Muscle layer of duodenum (tissue), 2 donors: ENCODE measurements at regions not wholly inside any gene's neighbourhood (a gene's known extent, or its start where the extent isn't known, plus 50 kb on each side); places are given as distances from the start of the nearest gene placed in this dataset.

Experiments used
- H3K27ac ChIP-seq: one replicate; pipeline ENCODE4 v1.7.0; 2013; ENCODE audit warnings: mild to moderate bottlenecking, low read length
- H3K27me3 ChIP-seq: one replicate; pipeline ENCODE4 v1.7.0; 2013; ENCODE audit warnings: low read depth, mild to moderate bottlenecking, control low read depth, low read length
- H3K36me3 ChIP-seq, 2 donors: one replicate each; pipeline ENCODE4 v1.7.0; 2013; ENCODE audit warnings: low read length in 2 of 2, control low read depth in 1 of 2, mild to moderate bottlenecking in 1 of 2; ENCODE audit not compliant: insufficient read depth in 2 of 2, control insufficient read depth in 1 of 2
- H3K4me1 ChIP-seq, 2 donors: one replicate each; pipeline ENCODE4 v1.7.0; 2013; ENCODE audit warnings: low read length in 2 of 2, mild to moderate bottlenecking in 2 of 2, control low read depth in 1 of 2, moderate library complexity in 1 of 2; ENCODE audit not compliant: insufficient read depth in 2 of 2, control insufficient read depth in 1 of 2
- H3K4me3 ChIP-seq, 2 donors: one replicate each; pipeline ENCODE4 v1.7.0; 2013; ENCODE audit warnings: low read length in 2 of 2, low read depth in 1 of 2, mild to moderate bottlenecking in 1 of 2
- H3K9me3 ChIP-seq, 2 donors: one replicate each; pipeline ENCODE4 v1.7.0; 2013; ENCODE audit warnings: low read length in 2 of 2, control low read depth in 1 of 2, mild to moderate bottlenecking in 1 of 2; ENCODE audit not compliant: control insufficient read depth in 1 of 2
- donor health status: healthy.

DNA sequence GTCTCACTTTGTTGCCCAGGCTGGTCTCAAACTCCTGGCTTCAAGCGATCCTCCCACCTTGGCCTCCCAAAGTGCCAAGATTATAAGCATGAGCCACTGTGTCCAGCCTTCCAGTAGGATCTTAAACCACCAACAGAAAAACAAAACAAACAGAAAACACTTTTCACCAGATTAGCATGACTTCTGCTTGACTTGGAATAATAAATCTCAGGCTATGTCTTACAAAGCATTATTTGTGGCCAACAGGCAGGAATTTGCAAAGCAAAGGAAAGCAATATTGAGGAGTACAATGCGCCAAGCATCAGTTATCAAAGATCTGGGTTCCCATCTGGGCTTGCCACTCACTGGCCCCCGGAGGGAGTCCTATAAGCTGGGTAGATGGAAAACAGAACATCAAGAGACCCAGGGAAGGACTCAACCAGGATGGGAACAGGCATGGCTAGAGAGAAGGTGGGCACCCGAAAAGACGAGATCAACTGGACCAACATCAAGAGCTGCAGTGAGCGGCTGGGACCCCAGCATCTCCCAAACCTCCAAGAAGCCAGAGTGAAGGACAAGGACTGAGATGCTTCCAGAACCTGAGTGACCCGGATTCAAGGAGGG is 101.2 kb downstream of the TMEM30B start:
- no peaks in the 10 kb centered on the region for H3K36me3 ChIP-seq
- no peak overlapping the region for H3K27ac ChIP-seq
- H3K4me3 ChIP-seq = no peak overlapping the region
- H3K27me3 ChIP-seq = no peaks in the 10 kb centered on the region
- H3K9me3 ChIP-seq = no peaks in the 10 kb centered on the region
- H3K4me1 ChIP-seq = no peaks in the 10 kb centered on the region

DNA sequence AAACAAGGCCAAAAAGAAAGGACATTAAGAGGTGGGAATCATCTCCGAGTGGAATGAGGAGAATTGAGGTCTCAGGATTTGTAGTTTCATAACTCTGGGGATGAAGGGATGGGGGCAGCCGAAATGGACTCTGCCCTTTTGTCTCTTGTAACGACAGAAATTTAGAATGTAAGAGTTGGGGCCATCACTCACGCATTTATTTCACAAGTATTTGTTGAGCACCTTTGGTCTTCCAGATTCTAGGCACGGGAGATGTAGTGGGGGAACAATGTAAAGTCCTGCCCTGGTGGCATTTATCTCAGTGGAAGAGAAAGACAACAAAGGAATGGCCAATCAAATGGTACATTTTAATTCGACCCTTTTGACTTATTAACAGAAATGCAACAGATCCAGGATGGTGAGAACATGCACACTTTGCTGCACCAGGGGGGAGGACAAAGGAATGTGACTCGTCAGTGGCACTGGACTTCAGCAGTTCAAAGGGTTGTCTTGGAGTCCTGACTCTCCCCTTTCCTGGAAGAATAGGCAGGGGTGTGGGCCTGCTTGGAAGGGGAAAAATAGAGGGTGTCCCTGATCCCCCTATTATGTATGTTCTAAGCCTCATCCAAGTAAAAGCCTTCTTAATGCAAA is 102.0 kb downstream of the TMEM30B start:
- no peaks in the 10 kb centered on the region for H3K9me3 ChIP-seq
- no peaks in the 10 kb centered on the region for H3K4me1 ChIP-seq
- no peaks in the 10 kb centered on the region for H3K36me3 ChIP-seq
- H3K27me3 ChIP-seq = no peaks in the 10 kb centered on the region
- H3K4me3 ChIP-seq = no peak overlapping the region
- H3K27ac ChIP-seq = no peak overlapping the region

DNA sequence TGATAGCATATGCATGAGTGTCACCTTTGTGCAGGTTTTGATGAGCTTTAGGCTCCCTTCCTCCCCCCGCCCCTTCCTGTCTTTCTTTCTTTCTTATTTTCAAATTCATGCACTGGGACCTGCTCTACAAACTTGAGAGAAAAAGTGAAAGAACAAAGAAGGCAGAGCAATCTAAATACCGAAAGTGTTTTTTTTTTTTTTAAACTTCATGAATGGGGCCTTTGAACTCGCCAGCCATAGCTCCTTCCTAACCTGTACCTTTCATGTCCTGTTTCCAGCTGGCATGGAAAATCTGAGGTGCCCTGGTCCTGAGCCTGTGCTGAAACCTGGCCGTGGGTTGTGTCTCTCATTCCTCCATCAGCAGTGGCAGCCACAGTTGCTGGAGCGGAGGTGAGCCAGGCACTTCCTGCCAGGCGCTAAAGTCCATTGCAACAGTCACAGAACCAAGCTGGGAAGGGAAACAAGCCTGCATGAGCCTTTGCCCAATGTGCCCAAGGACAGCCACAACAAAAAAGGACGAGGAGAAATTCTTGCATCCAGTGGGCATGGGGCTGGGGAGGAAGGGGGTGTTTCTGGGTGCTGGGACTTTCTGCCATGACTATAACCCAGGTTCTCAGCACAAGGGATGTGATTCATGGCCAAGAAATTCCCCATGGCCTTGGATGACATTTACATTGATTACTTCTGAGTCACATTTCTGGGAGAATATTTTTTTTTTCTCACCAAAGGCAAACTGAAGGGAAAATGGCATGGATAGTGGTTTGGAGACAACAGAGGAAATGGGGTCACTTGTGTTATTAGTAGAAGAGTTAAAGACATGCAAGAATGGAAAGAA is 102.7 kb downstream of the TMEM30B start:
- no peaks in the 10 kb centered on the region for H3K36me3 ChIP-seq
- no peaks in the 10 kb centered on the region for H3K9me3 ChIP-seq
- H3K4me3 ChIP-seq = no peak overlapping the region
- H3K27ac ChIP-seq = no peak overlapping the region
- H3K27me3 ChIP-seq = no peaks in the 10 kb centered on the region
- no peaks in the 10 kb centered on the region for H3K4me1 ChIP-seq

DNA sequence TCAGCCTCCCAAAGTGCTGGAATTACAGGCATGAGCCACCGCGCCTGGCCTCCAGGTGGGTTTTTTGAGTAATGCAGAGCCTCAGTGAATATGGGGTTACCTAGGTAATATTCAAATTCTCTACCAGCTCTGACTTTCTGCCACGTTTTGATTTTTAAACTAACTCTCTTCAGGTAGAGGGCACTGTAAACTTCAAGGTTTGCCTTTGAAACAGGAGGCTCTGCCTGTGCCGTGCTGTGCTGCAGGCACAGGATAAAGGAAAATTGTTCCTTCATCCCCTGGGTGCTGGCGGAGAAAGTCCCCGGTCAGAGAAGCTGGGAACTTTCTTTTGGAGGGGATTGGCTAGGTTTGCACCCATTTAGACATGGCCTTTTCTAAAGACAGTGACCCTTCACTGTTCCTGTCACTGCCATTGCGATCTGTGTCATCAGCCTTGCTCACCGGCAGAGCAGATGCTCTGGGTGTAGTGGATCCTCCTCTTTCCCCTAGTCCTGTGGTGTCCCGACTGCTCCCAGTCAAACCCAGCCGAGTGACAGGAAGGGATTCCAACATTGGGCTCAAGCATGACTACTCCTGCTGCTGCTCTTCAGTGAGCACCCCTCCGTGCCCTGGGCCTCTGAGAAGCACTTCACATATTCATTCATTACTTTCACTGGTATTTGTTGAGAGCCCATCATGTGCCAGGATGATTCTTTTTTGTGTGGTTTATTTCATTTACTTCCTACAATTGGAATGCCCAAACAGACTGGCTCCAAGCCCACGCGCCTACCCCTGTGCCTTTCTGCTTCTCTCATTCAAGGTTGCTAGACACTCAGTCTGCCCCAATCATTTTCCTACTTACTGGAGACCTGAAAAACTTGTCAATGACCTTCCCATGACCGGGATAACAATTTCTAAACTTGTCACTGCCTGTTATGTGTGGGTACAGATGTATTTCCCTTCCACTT is 103.6 kb downstream of the TMEM30B start:
- no peaks in the 10 kb centered on the region for H3K27me3 ChIP-seq
- no peak overlapping the region for H3K4me3 ChIP-seq
- no peaks in the 10 kb centered on the region for H3K36me3 ChIP-seq
- H3K27ac ChIP-seq = no peak overlapping the region
- H3K4me1 ChIP-seq = no peaks in the 10 kb centered on the region
- H3K9me3 ChIP-seq = no peaks in the 10 kb centered on the region

DNA sequence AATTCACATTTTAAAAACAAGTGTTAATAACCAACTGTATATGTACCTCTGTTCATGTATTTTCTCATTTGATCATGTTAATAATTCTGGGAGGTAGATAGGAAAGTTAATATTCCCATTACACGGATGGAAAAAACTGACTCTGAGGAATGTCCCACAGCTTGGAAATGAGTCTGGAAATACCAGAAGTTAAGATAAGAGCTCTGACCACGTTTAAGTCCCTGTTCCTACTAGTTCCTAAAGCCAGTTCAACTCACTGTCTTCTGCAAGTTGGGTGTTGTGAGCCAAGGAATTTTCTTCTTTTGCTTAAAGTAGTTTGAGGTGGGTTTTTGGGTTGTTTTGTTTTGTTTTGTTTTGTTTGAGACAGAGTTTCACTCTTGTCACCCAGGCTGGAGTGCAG is 104.5 kb downstream of the TMEM30B start:
- no peak overlapping the region for H3K27ac ChIP-seq
- H3K27me3 ChIP-seq = no peaks in the 10 kb centered on the region
- H3K9me3 ChIP-seq = no peaks in the 10 kb centered on the region
- no peaks in the 10 kb centered on the region for H3K4me1 ChIP-seq
- H3K36me3 ChIP-seq = no peaks in the 10 kb centered on the region
- H3K4me3 ChIP-seq = no peak overlapping the region

DNA sequence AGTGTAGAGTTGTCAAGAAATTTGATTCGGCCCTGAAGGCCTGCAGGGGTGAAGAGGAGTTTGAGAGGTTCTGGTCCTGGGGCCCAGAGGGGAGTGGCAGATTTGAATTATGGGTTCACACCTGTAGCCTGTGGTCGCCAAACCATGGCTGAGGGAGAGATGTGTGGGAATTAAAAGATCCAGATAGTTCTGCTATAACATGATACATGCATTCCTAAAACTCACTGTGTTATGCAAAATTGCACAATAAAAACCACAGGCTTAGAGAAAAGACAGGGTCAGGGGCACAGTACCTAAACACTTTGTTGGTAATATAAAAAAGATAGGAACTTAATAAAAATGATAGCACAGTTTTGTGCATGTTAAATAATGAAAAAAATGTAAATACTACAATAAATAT is 106.2 kb downstream of the TMEM30B start:
- no peaks in the 10 kb centered on the region for H3K4me1 ChIP-seq

DNA sequence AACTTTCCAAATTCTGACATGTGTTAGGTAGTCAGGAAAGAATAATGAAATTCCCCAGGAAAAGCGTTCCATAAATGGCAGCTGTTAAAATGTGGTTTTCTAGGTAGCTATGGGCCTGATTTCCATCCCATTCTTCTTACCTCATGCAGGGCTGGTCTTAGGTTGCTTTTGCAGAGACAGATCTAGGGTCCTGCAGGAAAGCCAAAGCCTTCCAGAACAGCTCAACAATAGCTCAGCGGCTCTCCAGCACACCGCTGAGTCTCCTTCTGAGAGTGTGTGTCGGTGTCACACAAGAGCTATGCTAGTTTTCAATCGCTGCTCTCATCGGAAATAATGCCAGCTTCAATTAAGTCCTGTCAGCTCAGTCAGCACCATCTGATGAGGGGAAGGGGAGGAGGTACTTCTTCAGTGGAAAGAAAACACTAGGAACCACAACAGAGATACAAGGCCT is 106.7 kb downstream of the TMEM30B start:
- H3K27ac ChIP-seq = no peak overlapping the region

More for the DNA sequence above, 106.2 kb downstream of the TMEM30B start:
- no peaks in the 10 kb centered on the region for H3K36me3 ChIP-seq
- H3K4me3 ChIP-seq = no peak overlapping the region
- H3K27me3 ChIP-seq = no peaks in the 10 kb centered on the region
- H3K27ac ChIP-seq = no peak overlapping the region
- no peaks in the 10 kb centered on the region for H3K9me3 ChIP-seq

DNA sequence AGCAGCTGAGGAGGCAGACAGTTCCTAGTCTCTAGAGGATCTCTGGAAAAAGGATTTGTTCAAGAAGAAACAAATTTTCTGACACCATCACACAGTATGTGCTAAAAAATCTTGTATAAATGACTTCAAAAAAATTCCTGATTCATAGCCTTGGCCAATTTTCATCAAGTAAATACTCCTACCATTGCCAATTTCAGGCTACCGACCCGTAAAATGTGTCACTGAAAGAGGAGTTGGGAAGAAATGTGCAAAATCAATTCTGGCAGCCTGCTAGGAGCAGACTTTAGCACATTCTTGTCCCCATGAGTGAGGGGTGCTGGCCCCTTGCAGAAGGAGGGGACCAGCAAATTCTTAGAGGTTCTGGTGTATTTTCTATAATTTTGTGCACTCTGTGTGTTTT is 109.4 kb downstream of the TMEM30B start:
- Histone ChIP-seq H3K4me1 (no peaks in the 10 kb centered on the region), H3K27ac (no peak overlapping the region), H3K27me3 (no peaks in the 10 kb centered on the region), H3K4me3 (no peak overlapping the region), H3K36me3 (no peaks in the 10 kb centered on the region), H3K9me3 (no peaks in the 10 kb centered on the region)

More for the DNA sequence above, 106.7 kb downstream of the TMEM30B start:
- Histone ChIP-seq H3K4me3 (no peak overlapping the region), H3K27me3 (no peaks in the 10 kb centered on the region), H3K9me3 (no peaks in the 10 kb centered on the region), H3K4me1 (no peaks in the 10 kb centered on the region), H3K36me3 (no peaks in the 10 kb centered on the region)

DNA sequence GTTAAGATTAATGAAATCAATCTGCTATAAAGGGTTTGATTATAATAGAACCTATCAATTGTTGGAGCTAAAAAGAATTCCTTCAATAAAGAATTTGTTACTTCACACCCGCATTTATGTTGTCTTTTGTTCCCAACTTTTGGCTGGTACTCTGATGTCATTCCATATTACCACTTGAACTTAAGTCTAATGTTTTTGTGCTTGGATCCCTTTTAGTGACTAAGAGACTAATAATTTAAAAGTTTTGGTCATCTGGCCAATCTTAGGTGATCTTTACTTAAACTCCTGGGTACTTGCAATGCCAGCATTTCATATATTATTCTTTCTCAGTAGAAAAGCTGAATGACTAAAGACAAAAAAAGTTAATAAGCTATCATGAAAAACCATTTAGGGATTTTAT is 113.0 kb downstream of the TMEM30B start:
- H3K27ac ChIP-seq = no peak overlapping the region
- no peak overlapping the region for H3K4me3 ChIP-seq
- H3K27me3 ChIP-seq = no peaks in the 10 kb centered on the region
- H3K9me3 ChIP-seq = peaks cover 0 to 2% of the 10 kb centered on the region in 2 donors
- H3K36me3 ChIP-seq = no peaks in the 10 kb centered on the region
- no peaks in the 10 kb centered on the region for H3K4me1 ChIP-seq

DNA sequence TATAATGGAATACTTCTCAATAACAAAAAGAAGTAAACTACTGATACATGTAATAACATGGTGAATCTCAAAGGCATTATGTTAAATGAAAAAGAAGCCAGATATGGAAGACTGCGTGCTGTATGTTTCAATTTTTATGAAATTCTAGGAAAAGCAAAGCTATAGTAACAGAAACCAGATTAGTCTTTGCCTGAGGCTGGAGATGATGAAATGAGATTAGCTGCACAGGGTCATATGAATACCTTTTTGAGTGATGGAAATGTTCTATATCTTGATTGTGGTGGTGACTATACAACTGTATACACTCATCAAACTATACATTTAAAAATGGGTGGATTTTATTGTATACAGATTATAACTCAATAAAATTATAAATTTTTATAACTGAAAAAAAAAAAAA is 113.5 kb downstream of the TMEM30B start:
- H3K4me1 ChIP-seq = no peaks in the 10 kb centered on the region

DNA sequence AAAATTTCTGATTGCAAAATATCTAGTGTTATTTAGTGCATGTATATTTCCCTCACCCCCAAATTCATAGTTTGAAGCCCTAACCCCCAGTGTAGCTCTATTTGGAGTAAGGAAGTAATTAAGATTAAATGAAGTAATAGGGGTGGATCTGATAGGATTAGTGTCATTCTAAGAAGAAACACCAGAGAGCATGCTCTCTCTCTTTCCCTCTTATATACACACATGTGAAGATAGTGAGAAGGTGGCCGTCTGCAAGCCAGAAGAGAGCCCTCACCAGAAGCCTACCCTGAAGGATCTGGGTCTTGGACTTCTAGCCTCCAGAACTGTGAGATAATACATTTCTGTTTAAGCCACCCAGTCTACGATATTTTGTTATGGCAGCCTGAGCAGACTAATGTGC is 120.3 kb downstream of the TMEM30B start:
- Histone ChIP-seq H3K4me3 (no peak overlapping the region), H3K9me3 (peaks cover 0 to 2% of the 10 kb centered on the region in 2 donors), H3K36me3 (no peaks in the 10 kb centered on the region), H3K27me3 (no peaks in the 10 kb centered on the region), H3K27ac (no peak overlapping the region), H3K4me1 (no peaks in the 10 kb centered on the region)

More for the DNA sequence above, 113.5 kb downstream of the TMEM30B start:
- Histone ChIP-seq H3K9me3 (peaks cover 0 to 2% of the 10 kb centered on the region in 2 donors), H3K4me3 (no peak overlapping the region), H3K36me3 (no peaks in the 10 kb centered on the region), H3K27ac (no peak overlapping the region), H3K27me3 (no peaks in the 10 kb centered on the region)
